Panc1 (cell line): ENCODE measurements at regions not wholly inside any gene's neighbourhood (a gene's known extent, or its start where the extent isn't known, plus 50 kb on each side); places are given as distances from the start of the nearest gene placed in this dataset.

Source experiments
- POLR2AphosphoS5 ChIP-seq: IDR thresholded peaks from 2 replicates; pipeline ENCODE4 v1.6.1; 2012; ENCODE audit warnings: mild to moderate bottlenecking, low read depth, low read length, moderate library complexity
- TF ChIP-seq, protein P1 (sequence below): fragments of 450-650 bp; IDR thresholded peaks from 2 replicates; pipeline ENCODE4 v1.5.1; 2017; ENCODE audit warnings: mild to moderate bottlenecking

DNA sequence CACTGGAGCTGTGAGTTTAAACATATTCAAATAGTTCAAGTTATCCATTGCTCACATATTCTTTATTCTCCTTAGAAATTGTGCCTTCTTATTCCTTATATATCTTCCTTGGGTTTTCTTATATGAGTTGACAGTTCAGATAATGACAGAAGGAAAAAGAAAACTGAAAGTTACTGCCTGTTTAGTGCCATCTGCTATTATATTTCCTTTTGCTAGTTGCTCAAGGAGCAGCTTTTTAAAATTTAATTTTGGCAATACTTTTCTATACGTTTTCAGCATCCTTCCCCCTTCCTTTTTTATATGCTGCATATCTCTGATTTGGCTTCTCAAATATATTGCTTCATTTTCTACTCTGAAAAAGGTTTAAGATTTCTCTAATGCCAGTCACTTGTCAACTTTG is 903.1 kb upstream of the SPRY2 start:
- TF ChIP-seq, protein P1, sequence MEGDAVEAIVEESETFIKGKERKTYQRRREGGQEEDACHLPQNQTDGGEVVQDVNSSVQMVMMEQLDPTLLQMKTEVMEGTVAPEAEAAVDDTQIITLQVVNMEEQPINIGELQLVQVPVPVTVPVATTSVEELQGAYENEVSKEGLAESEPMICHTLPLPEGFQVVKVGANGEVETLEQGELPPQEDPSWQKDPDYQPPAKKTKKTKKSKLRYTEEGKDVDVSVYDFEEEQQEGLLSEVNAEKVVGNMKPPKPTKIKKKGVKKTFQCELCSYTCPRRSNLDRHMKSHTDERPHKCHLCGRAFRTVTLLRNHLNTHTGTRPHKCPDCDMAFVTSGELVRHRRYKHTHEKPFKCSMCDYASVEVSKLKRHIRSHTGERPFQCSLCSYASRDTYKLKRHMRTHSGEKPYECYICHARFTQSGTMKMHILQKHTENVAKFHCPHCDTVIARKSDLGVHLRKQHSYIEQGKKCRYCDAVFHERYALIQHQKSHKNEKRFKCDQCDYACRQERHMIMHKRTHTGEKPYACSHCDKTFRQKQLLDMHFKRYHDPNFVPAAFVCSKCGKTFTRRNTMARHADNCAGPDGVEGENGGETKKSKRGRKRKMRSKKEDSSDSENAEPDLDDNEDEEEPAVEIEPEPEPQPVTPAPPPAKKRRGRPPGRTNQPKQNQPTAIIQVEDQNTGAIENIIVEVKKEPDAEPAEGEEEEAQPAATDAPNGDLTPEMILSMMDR = no peak
- TF ChIP-seq POLR2AphosphoS5 = no peak
